HepG2 (cell line): ENCODE measurements at regions not wholly inside any gene's neighbourhood (a gene's known extent, or its start where the extent isn't known, plus 50 kb on each side); places are given as distances from the start of the nearest gene placed in this dataset.

Experiments
- ATAC-seq: fragments of 200-7000 bp; cut with Tn5 transposase; 3 replicates; pipeline ENCODE4 v1.9.1; 2020; ENCODE audit warnings: mild to moderate bottlenecking, moderate library complexity
- BruUV-seq: library from RNA; stranded (reverse); fragments of 400-500 nt; replicated peaks from 2 replicates; lab custom pipeline; 2021; lab: Mats Ljungman, UMichigan
- CTCF ChIA-PET: fragments of 300-600 bp; formaldehyde crosslinking; extraction: SDS; loops from one replicate; lab custom pipeline; 2021; ENCODE audit warnings: low total read pairs, inconsistent platforms, low intra/inter-chr PET ratio; lab: Yijun Ruan, JAX
- POLR2A ChIA-PET: fragments of 350-600 bp; sonication (Branson Sonifier 250); formaldehyde crosslinking; loops from one replicate; lab custom pipeline; 2020; ENCODE audit warnings: antibody characterized with exemption, inconsistent platforms; lab: Yijun Ruan, JAX
- DNase-seq: peaks from one replicate; pipeline ENCODE4 v3.0.0-alpha.2; 2015; ENCODE audit warnings: low spot score
- FAIRE-seq: peaks from 3 replicates; lab custom pipeline; 2011; peaks lifted over from hg19 to GRCh38; lab: Jason Lieb, UNC
- H2AFZ ChIP-seq: one replicate; pipeline ENCODE4 v1.6.1; 2011; ENCODE audit warnings: low read length, inconsistent platforms
- H3K27ac ChIP-seq: fragments of 300-600 bp; 3 replicates; pipeline ENCODE4 v1.8.0; 2011; ENCODE audit warnings: mixed run types, mild to moderate bottlenecking, mixed read lengths, low read length, inconsistent platforms; ENCODE audit not compliant: insufficient read depth; ENCODE audit errors: extremely low read length
- H3K27me3 ChIP-seq, 2 experiments: fragments of 200-600 bp in 1 of 2; 2 replicates in 1 of 2; 3 replicates in 1 of 2; pipeline versions ENCODE4 v1.6.0 to v1.8.0; 2011; ENCODE audit warnings: low read length in 2 of 2, mild to moderate bottlenecking in 2 of 2, moderate library complexity in 2 of 2, inconsistent platforms in 1 of 2; ENCODE audit not compliant: insufficient read depth in 2 of 2, control insufficient read depth in 1 of 2
- H3K36me3 ChIP-seq, 2 experiments: fragments of 200-600 bp in 1 of 2; replicated peaks in 1 of 2; 2 replicates in 1 of 2; 3 replicates in 1 of 2; pipeline versions ENCODE4 v1.5.1 to v1.8.0; 2011; ENCODE audit warnings: low read length in 2 of 2, inconsistent platforms in 1 of 2; ENCODE audit not compliant: insufficient read depth in 2 of 2, control insufficient read depth in 1 of 2
- H3K4me1 ChIP-seq: 2 replicates; pipeline ENCODE4 v1.5.1; 2012; ENCODE audit warnings: low read length, inconsistent platforms; ENCODE audit not compliant: insufficient read depth
- H3K4me2 ChIP-seq: 2 replicates; pipeline ENCODE4 v1.6.0; 2011; ENCODE audit warnings: low read depth, low read length, inconsistent platforms
- H3K4me3 ChIP-seq, 3 experiments: fragments of 200-600 bp in 1 of 3; sonication (generic), shearing (Covaris generic) in 1 of 3; replicated peaks in 1 of 3; 2 replicates each; pipeline ENCODE4 v1.5.1; 2011 to 2016; ENCODE audit warnings: low read length in 3 of 3, inconsistent platforms in 2 of 3, low read depth in 2 of 3, mild to moderate bottlenecking in 2 of 3, control low read depth in 1 of 3, mixed read lengths in 1 of 3; ENCODE audit not compliant: insufficient read depth in 1 of 3
- H3K79me2 ChIP-seq: one replicate; pipeline ENCODE4 v1.6.1; 2011; ENCODE audit warnings: low read length, inconsistent platforms; ENCODE audit not compliant: insufficient read depth
- H3K9ac ChIP-seq: 2 replicates; pipeline ENCODE4 v1.6.0; 2011; ENCODE audit warnings: mild to moderate bottlenecking, low read depth, low read length, inconsistent platforms; ENCODE audit not compliant: insufficient read depth
- H3K9me3 ChIP-seq: 2 replicates; pipeline ENCODE4 v1.5.1; 2012; ENCODE audit warnings: mild to moderate bottlenecking, low read length
- H4K20me1 ChIP-seq: 2 replicates; pipeline ENCODE4 v1.6.0; 2011; ENCODE audit warnings: inconsistent platforms, mild to moderate bottlenecking, low read length, moderate library complexity; ENCODE audit not compliant: insufficient read depth
- FOXP4 ChIP-seq: sonication (generic); formaldehyde crosslinking; IDR thresholded peaks from 2 replicates; pipeline ENCODE4 v1.4.0; 2020; ENCODE audit warnings: missing genetic modification reagents
- HNRNPUL1 ChIP-seq: fragments of 200-400 bp; formaldehyde crosslinking; IDR thresholded peaks from 2 replicates; pipeline ENCODE4 v1.6.1; 2017; ENCODE audit warnings: low read depth, mild to moderate bottlenecking, low read length, moderate library complexity
- KAT8 ChIP-seq: IDR thresholded peaks from 2 replicates; pipeline ENCODE4 v1.6.1; 2016; ENCODE audit warnings: missing genetic modification reagents, missing compliant biosample characterization
- LBX2 ChIP-seq: sonication (generic); formaldehyde crosslinking; IDR thresholded peaks from 2 replicates; pipeline ENCODE4 v1.5.0; 2020; ENCODE audit warnings: missing genetic modification reagents, mild to moderate bottlenecking, borderline replicate concordance
- MYPOP ChIP-seq: sonication (generic); formaldehyde crosslinking; IDR thresholded peaks from 2 replicates; pipeline ENCODE4 v1.8.1; 2023; ENCODE audit warnings: mild to moderate bottlenecking, moderate library complexity, missing genetic modification reagents
- NCOR1 ChIP-seq: fragments of 200-600 bp; sonication (generic); IDR thresholded peaks from 2 replicates; pipeline ENCODE4 v1.7.0; 2017; ENCODE audit warnings: antibody characterized with exemption, low read length, borderline replicate concordance
- NRL ChIP-seq: sonication (generic); formaldehyde crosslinking; IDR thresholded peaks from 2 replicates; pipeline ENCODE4 v1.5.0; 2020; ENCODE audit warnings: missing genetic modification reagents, mild to moderate bottlenecking, moderate library complexity, borderline replicate concordance
- POGZ ChIP-seq: sonication (generic); formaldehyde crosslinking; IDR thresholded peaks from 2 replicates; pipeline ENCODE4 v1.4.0; 2020; ENCODE audit warnings: mild to moderate bottlenecking, missing genetic modification reagents
- RAD21 ChIP-seq: fragments of 450-650 bp; formaldehyde crosslinking; IDR thresholded peaks from 2 replicates; pipeline ENCODE4 v1.5.0; 2020; ENCODE audit warnings: mild to moderate bottlenecking
- RARA ChIP-seq: IDR thresholded peaks from 2 replicates; pipeline ENCODE4 v1.6.1; 2016; ENCODE audit warnings: missing genetic modification reagents, missing compliant biosample characterization
- RXRB ChIP-seq: IDR thresholded peaks from 2 replicates; pipeline ENCODE4 v1.6.1; 2016; ENCODE audit warnings: borderline replicate concordance, missing genetic modification reagents, missing compliant biosample characterization
- SOX5 ChIP-seq: IDR thresholded peaks from 2 replicates; pipeline ENCODE4 v1.6.1; 2016; ENCODE audit warnings: borderline replicate concordance
- TP53 ChIP-seq: sonication (generic); formaldehyde crosslinking; conservative IDR thresholded peaks from 2 replicates; pipeline ENCODE4 v1.4.0; 2020; ENCODE audit warnings: missing genetic modification reagents
- U2AF2 ChIP-seq: fragments of 200-400 bp; formaldehyde crosslinking; IDR thresholded peaks from 2 replicates; pipeline ENCODE4 v1.6.1; 2017; ENCODE audit warnings: low read depth, mild to moderate bottlenecking, low read length
- ZC3H13 ChIP-seq: sonication (generic); formaldehyde crosslinking; IDR thresholded peaks from 2 replicates; pipeline ENCODE4 v1.8.1; 2023; ENCODE audit warnings: mild to moderate bottlenecking, missing genetic modification reagents, moderate library complexity
- ZFAT ChIP-seq: sonication (generic); formaldehyde crosslinking; conservative IDR thresholded peaks from 2 replicates; pipeline ENCODE4 v1.8.1; 2023; ENCODE audit warnings: missing genetic modification reagents, inconsistent platforms
- ZMYM4 ChIP-seq: sonication (generic); formaldehyde crosslinking; IDR thresholded peaks from 2 replicates; pipeline ENCODE4 v1.8.1; 2023; ENCODE audit warnings: mild to moderate bottlenecking, missing genetic modification reagents
- ZNF224 ChIP-seq: sonication (generic); formaldehyde crosslinking; IDR thresholded peaks from 2 replicates; pipeline ENCODE4 v1.5.0; 2020; ENCODE audit warnings: mild to moderate bottlenecking, missing genetic modification reagents
- ZNF552 ChIP-seq: sonication (generic); formaldehyde crosslinking; IDR thresholded peaks from 2 replicates; pipeline ENCODE4 v1.9.0; 2022; ENCODE audit warnings: missing genetic modification reagents, mild to moderate bottlenecking, borderline replicate concordance
- ZNF563 ChIP-seq: sonication (generic); formaldehyde crosslinking; IDR thresholded peaks from 2 replicates; pipeline ENCODE4 v1.8.0; 2022; ENCODE audit warnings: mild to moderate bottlenecking, moderate library complexity, missing genetic modification reagents
- ZNF652 ChIP-seq: IDR thresholded peaks from 2 replicates; pipeline ENCODE4 v1.6.1; 2016; ENCODE audit warnings: low read depth, borderline replicate concordance
- ZNF724P ChIP-seq: sonication (generic); formaldehyde crosslinking; IDR thresholded peaks from 2 replicates; pipeline ENCODE4 v1.8.0; 2022; ENCODE audit warnings: missing genetic modification reagents, borderline replicate concordance
- ZNF740 ChIP-seq: sonication (generic); formaldehyde crosslinking; IDR thresholded peaks from 2 replicates; pipeline ENCODE4 v1.4.0; 2020; ENCODE audit warnings: missing genetic modification reagents
- ZNF781 ChIP-seq: sonication (generic); formaldehyde crosslinking; IDR thresholded peaks from 2 replicates; pipeline ENCODE4 v1.5.1; 2020; ENCODE audit warnings: borderline replicate concordance, mild to moderate bottlenecking, missing genetic modification reagents; ENCODE audit errors: not compliant biosample characterization
- WGBS: methylation state at CpG from one replicate; pipeline ENCODE4 v1.1.6; 2017; ENCODE audit warnings: low lambda C conversion rate; 5-methylcytosine and 5-hydroxymethylcytosine counted together
- in situ Hi-C: cut with HindIII; loops from 2 replicates; pipeline ENCODE4 v1.10.0; 2017; ENCODE audit warnings: low pct_unique_long_range_greater_than_20kb; ENCODE audit not compliant: extremely low pct_ligation_motif_present
- intact Hi-C: fragments of 100-400 bp; cut with micrococcal nuclease; formaldehyde crosslinking; loops from one replicate; pipeline ENCODE4 v1.10.0; 2022; ENCODE audit not compliant: unreplicated experiment

- no peaks in the 10 kb centered on the region for H3K36me3 ChIP-seq
- intact Hi-C loops, result no loop called here
- no peaks in the 10 kb centered on the region for H3K27me3 ChIP-seq
- peaks cover 44% of the 10 kb centered on the region for H3K4me1 ChIP-seq
- 3% methylated on average over 3 of the region's 3 CpGs for WGBS
- ATAC-seq, result peak; percentile 70
- no peak overlapping the region for H2AFZ ChIP-seq
- H3K9ac ChIP-seq, result no peak overlapping the region
- no peaks in the 10 kb centered on the region for H4K20me1 ChIP-seq
- no peak overlapping the region; a peak in 1 of 6 replicates for H3K4me3 ChIP-seq
- H3K4me2 ChIP-seq, result peak overlapping the region; percentile 43
- ChIA-PET CTCF (no interaction called here), POLR2A (interaction anchor here (1.0 kb wide), 1 partner anchor 112 kb away, joined by 3 read pairs; no protein-coding TSS in a partner anchor)
- peak; percentile 64 for DNase-seq
- H3K27ac ChIP-seq, result peak overlapping the region; percentile 56
- H3K79me2 ChIP-seq, result no peaks in the 10 kb centered on the region
- BruUV-seq, result no TSS peak
- in situ Hi-C loops, result no loop called here
- H3K9me3 ChIP-seq, result no peaks in the 10 kb centered on the region
- FAIRE-seq, result peak; percentile 88
- TF ChIP-seq ZNF224 (no peak), MYPOP (CRISPR knock-in tag) (no peak), RXRB (CRISPR knock-in tag) (peak; percentile 56; the same call in 1 of the 2 replicates), ZNF563 (CRISPR knock-in tag) (no peak), ZNF740 (CRISPR knock-in tag) (no peak), ZC3H13 (CRISPR knock-in tag) (no peak), NRL (CRISPR knock-in tag) (no peak), U2AF2 (no peak), ZNF652 (CRISPR knock-in tag) (peak; percentile 94), FOXP4 (0 out of 2 replicates have a peak, but pooled peaks have one; percentile 32), NCOR1 (no peak), ZMYM4 (CRISPR knock-in tag) (no peak), SOX5 (CRISPR knock-in tag) (peak; percentile 34; the same call in 1 of the 2 replicates), KAT8 (CRISPR knock-in tag) (peak; percentile 34; the same call in 1 of the 2 replicates), RAD21 (CRISPR knock-in tag) (no peak), POGZ (CRISPR knock-in tag) (0 out of 2 replicates have a peak, but pooled peaks have one; percentile 33), TP53 (CRISPR knock-in tag) (no peak), HNRNPUL1 (no peak), ZNF781 (CRISPR knock-in tag) (no peak), ZNF724P (CRISPR knock-in tag) (no peak), ZFAT (CRISPR knock-in tag) (no peak), LBX2 (CRISPR knock-in tag) (no peak), ZNF552 (CRISPR knock-in tag) (no peak), RARA (CRISPR knock-in tag) (peak; percentile 33; the same call in 1 of the 2 replicates)
Observed at GRCh38 chrX:43589735-43590134, 66.4 kb upstream of the MAOA start.
